ENCODE measurements at regions not wholly inside any gene's neighbourhood (a gene's known extent, or its start where the extent isn't known, plus 50 kb on each side); places are given as distances from the start of the nearest gene placed in this dataset.

DNA sequence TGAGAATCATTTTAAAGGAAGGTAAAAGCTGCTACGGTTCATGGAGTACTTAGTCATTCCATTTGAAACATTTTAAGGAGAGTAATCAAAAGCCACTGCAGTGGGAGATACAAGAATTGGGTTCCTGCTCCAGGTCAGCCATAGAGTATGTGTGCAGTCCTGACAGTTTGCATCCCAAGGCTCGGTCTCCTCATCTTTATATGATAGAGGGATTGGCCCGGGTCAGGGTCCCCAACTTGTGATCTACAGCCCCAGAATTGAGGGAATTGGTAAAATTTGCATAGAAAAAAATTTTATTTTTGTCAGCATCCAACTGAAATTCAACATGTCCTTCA lies 111.9 kb upstream of the PRNP start:
- Histone ChIP-seq H3K9me3 (no peaks in the 10 kb centered on the region), H3K4me1 (no peaks in the 10 kb centered on the region), H3K27me3 (peaks cover 0 to 32% (median 5%) of the 10 kb centered on the region in 9 donors), H3K36me3 (no peaks in the 10 kb centered on the region), H3K27ac (peak overlapping the region in 1 of 12 donors; percentile 20), H3K4me3 (no peak overlapping the region)
- 65 to 75% (median 68%) methylated on average over 3 of the region's 3 CpGs for WGBS, 4 donors
- DNase-seq (no peak), ATAC-seq (no peak)
- TF ChIP-seq, protein P1, sequence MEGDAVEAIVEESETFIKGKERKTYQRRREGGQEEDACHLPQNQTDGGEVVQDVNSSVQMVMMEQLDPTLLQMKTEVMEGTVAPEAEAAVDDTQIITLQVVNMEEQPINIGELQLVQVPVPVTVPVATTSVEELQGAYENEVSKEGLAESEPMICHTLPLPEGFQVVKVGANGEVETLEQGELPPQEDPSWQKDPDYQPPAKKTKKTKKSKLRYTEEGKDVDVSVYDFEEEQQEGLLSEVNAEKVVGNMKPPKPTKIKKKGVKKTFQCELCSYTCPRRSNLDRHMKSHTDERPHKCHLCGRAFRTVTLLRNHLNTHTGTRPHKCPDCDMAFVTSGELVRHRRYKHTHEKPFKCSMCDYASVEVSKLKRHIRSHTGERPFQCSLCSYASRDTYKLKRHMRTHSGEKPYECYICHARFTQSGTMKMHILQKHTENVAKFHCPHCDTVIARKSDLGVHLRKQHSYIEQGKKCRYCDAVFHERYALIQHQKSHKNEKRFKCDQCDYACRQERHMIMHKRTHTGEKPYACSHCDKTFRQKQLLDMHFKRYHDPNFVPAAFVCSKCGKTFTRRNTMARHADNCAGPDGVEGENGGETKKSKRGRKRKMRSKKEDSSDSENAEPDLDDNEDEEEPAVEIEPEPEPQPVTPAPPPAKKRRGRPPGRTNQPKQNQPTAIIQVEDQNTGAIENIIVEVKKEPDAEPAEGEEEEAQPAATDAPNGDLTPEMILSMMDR (IDR thresholded peaks at IDR 0.05): no peak
- TF ChIP-seq POLR2A (IDR thresholded peaks at IDR 0.05): no peak
- intact Hi-C loops (cut with DNase I): no loop called here

DNA sequence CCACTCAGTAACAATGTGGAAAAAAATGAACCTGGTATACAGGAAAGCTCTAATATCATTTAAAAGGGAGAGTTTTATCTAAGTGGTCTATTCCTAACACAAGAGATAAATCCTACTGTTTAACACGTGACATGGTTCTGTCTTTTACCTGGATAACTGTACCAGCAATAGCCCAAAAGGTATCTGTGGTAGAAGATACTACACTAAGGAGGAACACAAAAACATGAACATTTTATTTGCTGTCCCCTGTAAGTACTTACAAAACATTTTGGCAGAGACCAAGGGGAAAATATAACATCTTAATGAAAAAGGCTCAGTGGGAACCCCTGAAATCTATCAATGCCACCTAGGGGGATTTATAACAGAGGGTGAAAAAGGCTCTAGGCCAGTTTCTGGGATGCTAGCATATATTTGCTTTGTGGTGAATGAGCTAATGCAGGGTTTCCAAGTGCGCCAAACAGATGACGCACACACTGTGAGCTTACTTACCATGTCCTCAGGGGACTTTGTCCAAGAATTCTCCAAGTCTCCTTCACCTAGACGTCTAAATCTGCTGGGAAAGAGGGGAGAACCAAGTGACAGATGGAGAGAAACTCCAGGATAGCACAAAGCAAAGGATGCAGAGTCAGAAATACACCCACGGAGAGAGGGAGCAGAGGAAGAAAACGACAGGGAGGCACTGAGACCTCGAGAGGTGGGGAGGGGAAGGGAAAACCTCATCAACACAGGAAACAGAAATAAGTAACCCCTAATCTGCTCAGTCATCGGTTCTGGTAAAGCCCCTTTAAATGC lies 112.5 kb upstream of the PRNP start:
- DNase-seq (no peak), ATAC-seq (no peak)
- H3K27ac ChIP-seq: peak overlapping the region in 1 of 12 donors; percentile 20
- intact Hi-C loops (cut with DNase I): no loop called here
- H3K9me3 ChIP-seq: no peaks in the 10 kb centered on the region
- H3K4me1 ChIP-seq: no peaks in the 10 kb centered on the region
- 31 to 37% (median 33%) methylated on average over 8 of the region's 8 CpGs for WGBS, 4 donors
- H3K36me3 ChIP-seq: no peaks in the 10 kb centered on the region
- TF ChIP-seq, protein P1 (IDR thresholded peaks at IDR 0.05): no peak
- TF ChIP-seq POLR2A (IDR thresholded peaks at IDR 0.05): no peak
- peaks cover 0 to 28% (median 5%) of the 10 kb centered on the region in 9 donors for H3K27me3 ChIP-seq
- H3K4me3 ChIP-seq: no peak overlapping the region

DNA sequence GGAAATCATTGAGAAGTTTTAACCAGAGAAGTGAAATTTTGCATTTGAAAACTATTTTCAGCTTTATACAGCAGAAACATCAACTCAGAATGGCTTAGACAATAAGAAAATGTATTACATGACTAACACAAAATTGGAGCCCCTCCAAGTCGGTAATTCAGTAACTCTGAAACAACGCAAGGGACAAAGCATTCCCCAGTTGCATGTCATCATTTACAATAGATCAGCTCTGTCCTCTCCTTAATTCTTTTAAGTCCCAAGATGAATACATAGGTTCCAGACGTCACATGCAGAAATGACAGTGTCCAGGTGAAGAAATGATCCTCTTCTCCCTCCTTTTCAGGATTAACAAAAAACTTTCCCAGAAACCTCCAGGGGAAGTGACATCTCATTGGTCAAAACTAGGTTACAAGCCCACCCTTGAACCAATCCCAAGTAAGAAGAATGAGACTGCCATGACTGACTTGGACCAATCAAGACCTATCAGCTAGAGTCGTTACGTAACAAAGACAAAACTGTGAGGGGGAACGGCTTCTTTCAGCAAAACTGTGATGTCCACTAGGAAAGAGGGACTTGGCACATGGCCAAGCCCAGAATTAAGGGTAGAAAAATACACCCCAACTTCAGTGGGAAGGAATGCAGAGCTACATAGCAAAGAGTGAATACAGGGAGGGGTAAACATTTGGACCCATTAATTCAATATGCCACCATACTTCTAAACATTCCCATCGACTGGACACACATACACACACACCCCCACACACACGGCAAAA lies 114.3 kb upstream of the PRNP start:
- no peak for DNase-seq
- Histone ChIP-seq H3K27ac (no peak overlapping the region), H3K9me3 (no peaks in the 10 kb centered on the region), H3K36me3 (no peaks in the 10 kb centered on the region), H3K4me3 (no peak overlapping the region), H3K27me3 (peaks cover 0 to 19% (median 5%) of the 10 kb centered on the region in 9 donors), H3K4me1 (no peaks in the 10 kb centered on the region)
- WGBS, 4 donors: 73 to 76% (median 75%) methylated on average over 8 of the region's 8 CpGs
- intact Hi-C loops (cut with DNase I): no loop called here
- no peak for ATAC-seq
- TF ChIP-seq, protein P1 (IDR thresholded peaks at IDR 0.05): no peak
- no peak for TF ChIP-seq POLR2A (IDR thresholded peaks at IDR 0.05)

DNA sequence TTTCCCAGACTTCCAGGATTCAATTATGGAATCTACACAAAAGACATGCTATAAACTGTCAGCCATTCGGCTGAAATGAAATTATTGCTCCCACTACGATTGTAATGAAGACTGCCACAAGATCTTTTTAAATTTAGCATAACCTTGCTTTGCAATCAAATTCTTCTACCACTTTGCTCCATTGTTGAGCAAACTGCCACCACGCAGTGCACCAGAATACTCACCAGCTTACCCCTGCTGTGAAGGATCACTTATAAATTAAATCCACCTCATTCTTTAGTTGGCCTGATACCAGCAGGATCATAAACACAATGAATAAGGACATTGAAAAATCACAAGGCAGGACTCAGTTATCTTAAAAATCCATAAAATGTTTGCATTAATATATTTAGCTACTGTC lies 116.4 kb upstream of the PRNP start:
- no peaks in the 10 kb centered on the region for H3K9me3 ChIP-seq
- 78 to 84% (median 81%) methylated on average over 3 of the region's 3 CpGs for WGBS, 4 donors

More for the DNA sequence above, 116.4 kb upstream of the PRNP start:
- intact Hi-C loops (cut with DNase I): no loop called here
- H3K4me3 ChIP-seq: no peak overlapping the region
- H3K4me1 ChIP-seq: no peaks in the 10 kb centered on the region
- ATAC-seq (no peak), DNase-seq (no peak)
- peaks cover 0 to 15% (median 0%) of the 10 kb centered on the region in 9 donors for H3K27me3 ChIP-seq
- no peaks in the 10 kb centered on the region for H3K36me3 ChIP-seq
- no peak for TF ChIP-seq POLR2A (IDR thresholded peaks at IDR 0.05)
- TF ChIP-seq, protein P1 (IDR thresholded peaks at IDR 0.05): no peak
- no peak overlapping the region for H3K27ac ChIP-seq
